ENCODE measurements at regions not wholly inside any gene's neighbourhood (a gene's known extent, or its start where the extent isn't known, plus 50 kb on each side); places are given as distances from the start of the nearest gene placed in this dataset.

DNA sequence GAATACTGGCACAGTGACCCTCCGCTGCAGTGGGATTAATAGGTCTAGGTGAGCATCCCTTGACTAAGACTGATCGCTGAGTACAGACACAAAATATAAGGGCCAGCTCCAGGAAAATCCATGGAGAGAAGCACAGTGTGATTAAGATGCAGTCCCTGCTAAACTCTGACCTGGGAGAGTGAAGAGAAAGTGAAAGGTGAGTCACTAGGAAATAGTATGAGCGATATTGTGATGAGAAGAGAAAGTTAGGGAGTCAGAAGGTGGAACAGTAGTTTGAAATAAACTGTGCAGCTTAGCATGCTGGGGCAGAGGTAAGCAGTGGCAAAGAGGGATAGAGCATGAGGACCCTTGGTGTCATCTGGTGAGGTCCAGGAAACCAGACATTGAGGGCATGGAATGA is 278.6 kb upstream of the MAP3K7 start:
- TF ChIP-seq, protein P1, sequence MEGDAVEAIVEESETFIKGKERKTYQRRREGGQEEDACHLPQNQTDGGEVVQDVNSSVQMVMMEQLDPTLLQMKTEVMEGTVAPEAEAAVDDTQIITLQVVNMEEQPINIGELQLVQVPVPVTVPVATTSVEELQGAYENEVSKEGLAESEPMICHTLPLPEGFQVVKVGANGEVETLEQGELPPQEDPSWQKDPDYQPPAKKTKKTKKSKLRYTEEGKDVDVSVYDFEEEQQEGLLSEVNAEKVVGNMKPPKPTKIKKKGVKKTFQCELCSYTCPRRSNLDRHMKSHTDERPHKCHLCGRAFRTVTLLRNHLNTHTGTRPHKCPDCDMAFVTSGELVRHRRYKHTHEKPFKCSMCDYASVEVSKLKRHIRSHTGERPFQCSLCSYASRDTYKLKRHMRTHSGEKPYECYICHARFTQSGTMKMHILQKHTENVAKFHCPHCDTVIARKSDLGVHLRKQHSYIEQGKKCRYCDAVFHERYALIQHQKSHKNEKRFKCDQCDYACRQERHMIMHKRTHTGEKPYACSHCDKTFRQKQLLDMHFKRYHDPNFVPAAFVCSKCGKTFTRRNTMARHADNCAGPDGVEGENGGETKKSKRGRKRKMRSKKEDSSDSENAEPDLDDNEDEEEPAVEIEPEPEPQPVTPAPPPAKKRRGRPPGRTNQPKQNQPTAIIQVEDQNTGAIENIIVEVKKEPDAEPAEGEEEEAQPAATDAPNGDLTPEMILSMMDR (optimal IDR thresholded peaks at IDR 0.05 in 1 of 3, IDR thresholded peaks at IDR 0.05 in 1 of 3, conservative IDR thresholded peaks at IDR 0.05 in 1 of 3; ENCODE audit: extremely low read depth in 1 of 3, insufficient read depth in 2 of 3, low read length in 3 of 3), result no peak
- TF ChIP-seq EZH2 (IDR thresholded peaks at IDR 0.05; ENCODE audit: low read length), result no peak

Measured in keratinocyte (primary cell).